ENCODE measurements at regions not wholly inside any gene's neighbourhood (a gene's known extent, or its start where the extent isn't known, plus 50 kb on each side); places are given as distances from the start of the nearest gene placed in this dataset.
A peak's percentile ranks its signal among the peaks of the same experiment; 100 is the strongest.

DNA sequence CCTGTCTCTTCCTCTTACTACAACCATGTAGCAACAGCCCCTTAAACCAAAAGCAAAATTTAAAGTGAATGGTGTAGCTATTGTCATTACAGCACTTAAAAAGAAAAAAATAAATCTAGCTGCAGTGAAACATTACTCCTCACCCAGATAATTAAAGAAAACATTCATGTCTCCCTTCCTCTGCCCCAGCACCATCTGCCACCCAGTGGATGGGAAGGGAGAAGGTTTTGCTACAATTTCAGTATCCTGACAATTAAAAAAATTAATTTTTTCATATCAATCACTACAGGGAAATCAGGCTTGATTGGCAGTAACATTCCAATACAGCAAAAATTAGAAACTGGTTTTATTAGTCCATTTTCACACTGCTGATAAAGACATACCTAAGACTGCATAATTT, 147.4 kb upstream of the PUM3 start:
- ChIA-PET POLR2A (ENCODE audit: partially characterized antibody) (no interaction called here), CTCF (ENCODE audit: partially characterized antibody) (interaction anchor here (0.9 to 1.5 kb wide), 7 partner anchors 29 to 135 kb away, joined by 3 to 5 read pairs (median 3); no protein-coding TSS in a partner anchor)
- no peak overlapping the region for H2BK15ac ChIP-seq (ENCODE audit: low read length)
- H3K79me2 ChIP-seq (ENCODE audit: control insufficient read depth in 1 of 2, insufficient read depth in 2 of 2, low read length in 2 of 2) = no peaks in the 10 kb centered on the region
- H4K91ac ChIP-seq (replicated peaks; ENCODE audit: insufficient read length, low read length) = no peak overlapping the region
- no peak for FAIRE-seq
- H3K27me3 ChIP-seq (replicated peaks in 1 of 4; ENCODE audit: control insufficient read depth in 3 of 4, extremely low read depth in 1 of 4, insufficient read depth in 3 of 4, low read length in 3 of 4) = no peaks in the 10 kb centered on the region
- H3K14ac ChIP-seq (ENCODE audit: insufficient read length) = no peak overlapping the region
- H4K5ac ChIP-seq (ENCODE audit: insufficient read length, low read depth, low read length) = no peak overlapping the region
- no peak overlapping the region for H3K18ac ChIP-seq (ENCODE audit: extremely low read depth, low read length)
- no peaks in the 10 kb centered on the region for H3K23me2 ChIP-seq (ENCODE audit: low read depth, low read length)
- no peak overlapping the region for H3K9ac ChIP-seq (replicated peaks in 1 of 4; ENCODE audit: extremely low read depth in 1 of 4, low read depth in 3 of 4, low read length in 3 of 4)
- peaks cover 0 to 2% of the 10 kb centered on the region in 2 experiments for H4K20me1 ChIP-seq (replicated peaks in 1 of 2; ENCODE audit: control insufficient read depth in 1 of 2, insufficient read depth in 2 of 2, low read length in 2 of 2)
- H2BK120ac ChIP-seq (replicated peaks; ENCODE audit: low read depth, low read length) = no peak overlapping the region
- H2AFZ ChIP-seq (ENCODE audit: low read length) = no peak overlapping the region
- no peak for TF ChIP-seq NRF1 (IDR thresholded peaks at IDR 0.05; ENCODE audit: low read depth, low read length)
- TF ChIP-seq RAD21 (IDR thresholded peaks at IDR 0.05 in 1 of 2, conservative IDR thresholded peaks at IDR 0.05 in 1 of 2; ENCODE audit: low read depth in 2 of 2, low read length in 2 of 2) = peak; percentile 48 to 49
- peak in 2 of 3 experiments; percentile 15 to 24; a peak in 2 of 4 replicates for TF ChIP-seq CTCF (IDR thresholded peaks at IDR 0.05; ENCODE audit: control extremely low read depth in 1 of 3, insufficient read depth in 1 of 3, low read depth in 1 of 3, low read length in 3 of 3)
- no peak for TF ChIP-seq TBP (IDR thresholded peaks at IDR 0.05; ENCODE audit: low read depth, low read length)
- H2AK5ac ChIP-seq (ENCODE audit: low read depth, low read length) = no peak overlapping the region
- H2BK5ac ChIP-seq (ENCODE audit: low read depth, low read length) = no peak overlapping the region
- no peak overlapping the region for H2BK20ac ChIP-seq (ENCODE audit: low read length)
- H3K4ac ChIP-seq (replicated peaks; ENCODE audit: insufficient read length, low read depth, low read length) = no peak overlapping the region
- no peak overlapping the region for H2BK12ac ChIP-seq (ENCODE audit: low read depth, low read length)
- no peaks in the 10 kb centered on the region for H3K36me3 ChIP-seq (ENCODE audit: control insufficient read depth in 2 of 4, insufficient read depth in 4 of 4, low read length in 3 of 4)
- H4K8ac ChIP-seq (ENCODE audit: extremely low read depth, insufficient read depth, low read length) = no peak overlapping the region
- H3K56ac ChIP-seq (replicated peaks; ENCODE audit: insufficient read length, low read depth, low read length) = no peak overlapping the region
- H3K4me1 ChIP-seq (replicated peaks in 1 of 4; ENCODE audit: control insufficient read depth in 3 of 4, insufficient read depth in 4 of 4, low read length in 3 of 4) = no peaks in the 10 kb centered on the region
- no peak overlapping the region for H3K4me2 ChIP-seq (ENCODE audit: insufficient read depth in 1 of 2, low read depth in 2 of 2, low read length in 2 of 2)
- H3K23ac ChIP-seq (ENCODE audit: insufficient read length) = no peak overlapping the region
- no peaks in the 10 kb centered on the region for H3K9me3 ChIP-seq (ENCODE audit: insufficient read depth in 2 of 2, low read depth in 1 of 2, low read length in 1 of 2)
- DNase-seq (ENCODE audit: low read depth in 1 of 2, low spot score in 2 of 2) = no peak
- H3K27ac ChIP-seq (ENCODE audit: low read depth, low read length) = no peak overlapping the region
- H3K4me3 ChIP-seq (ENCODE audit: extremely low read depth in 1 of 4, insufficient read depth in 2 of 4, low read depth in 3 of 4, low read length in 4 of 4) = no peak overlapping the region
- no peaks in the 10 kb centered on the region for H3K79me1 ChIP-seq (ENCODE audit: low read depth, low read length)
